ENCODE measurements at regions not wholly inside any gene's neighbourhood (a gene's known extent, or its start where the extent isn't known, plus 50 kb on each side); places are given as distances from the start of the nearest gene placed in this dataset.

DNA sequence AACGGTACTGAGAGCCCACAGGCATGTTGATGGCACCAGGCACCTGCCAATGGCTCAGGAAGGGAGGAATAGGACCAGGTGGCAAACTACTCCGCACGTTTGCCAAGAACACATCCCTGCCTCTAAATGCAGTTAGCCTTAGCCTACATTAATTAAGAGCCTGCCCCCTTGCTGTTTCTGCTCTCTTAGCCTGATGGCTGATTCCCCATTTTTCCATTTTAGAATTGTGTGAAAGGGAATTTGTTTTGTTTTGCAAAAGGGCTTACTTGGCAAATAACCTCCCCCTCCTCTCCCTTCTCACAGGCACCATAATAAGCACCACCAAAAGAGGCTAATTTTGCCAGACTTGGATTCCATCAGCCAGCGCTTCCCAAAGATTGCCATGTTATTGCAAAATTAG lies 1203.2 kb downstream of the SORCS3 start:
- TF ChIP-seq, protein P1, sequence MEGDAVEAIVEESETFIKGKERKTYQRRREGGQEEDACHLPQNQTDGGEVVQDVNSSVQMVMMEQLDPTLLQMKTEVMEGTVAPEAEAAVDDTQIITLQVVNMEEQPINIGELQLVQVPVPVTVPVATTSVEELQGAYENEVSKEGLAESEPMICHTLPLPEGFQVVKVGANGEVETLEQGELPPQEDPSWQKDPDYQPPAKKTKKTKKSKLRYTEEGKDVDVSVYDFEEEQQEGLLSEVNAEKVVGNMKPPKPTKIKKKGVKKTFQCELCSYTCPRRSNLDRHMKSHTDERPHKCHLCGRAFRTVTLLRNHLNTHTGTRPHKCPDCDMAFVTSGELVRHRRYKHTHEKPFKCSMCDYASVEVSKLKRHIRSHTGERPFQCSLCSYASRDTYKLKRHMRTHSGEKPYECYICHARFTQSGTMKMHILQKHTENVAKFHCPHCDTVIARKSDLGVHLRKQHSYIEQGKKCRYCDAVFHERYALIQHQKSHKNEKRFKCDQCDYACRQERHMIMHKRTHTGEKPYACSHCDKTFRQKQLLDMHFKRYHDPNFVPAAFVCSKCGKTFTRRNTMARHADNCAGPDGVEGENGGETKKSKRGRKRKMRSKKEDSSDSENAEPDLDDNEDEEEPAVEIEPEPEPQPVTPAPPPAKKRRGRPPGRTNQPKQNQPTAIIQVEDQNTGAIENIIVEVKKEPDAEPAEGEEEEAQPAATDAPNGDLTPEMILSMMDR (IDR thresholded peaks at IDR 0.05; ENCODE audit: insufficient read depth, low read length, poor library complexity, severe bottlenecking): no peak
- TF ChIP-seq EZH2phosphoT487 (conservative IDR thresholded peaks at IDR 0.05; ENCODE audit: low read length): no peak
